Brain pericyte (primary cell): ENCODE measurements at regions not wholly inside any gene's neighbourhood (a gene's known extent, or its start where the extent isn't known, plus 50 kb on each side); places are given as distances from the start of the nearest gene placed in this dataset.

Experiments used
- DNase-seq: peaks from one replicate; pipeline ENCODE4 v3.0.0-alpha.2; 2012; ENCODE audit warnings: low read depth, low spot score

- peak; percentile 41 for DNase-seq
These were observed 66.2 kb upstream of the SNX9 start for GRCh38 chr6:157756708-157757429.

- no peak for DNase-seq
These were observed 65.3 kb upstream of the SNX9 start for GRCh38 chr6:157757430-157758403.

- DNase-seq: no peak
These were observed 64.5 kb upstream of the SNX9 start for GRCh38 chr6:157758516-157759023.

DNA sequence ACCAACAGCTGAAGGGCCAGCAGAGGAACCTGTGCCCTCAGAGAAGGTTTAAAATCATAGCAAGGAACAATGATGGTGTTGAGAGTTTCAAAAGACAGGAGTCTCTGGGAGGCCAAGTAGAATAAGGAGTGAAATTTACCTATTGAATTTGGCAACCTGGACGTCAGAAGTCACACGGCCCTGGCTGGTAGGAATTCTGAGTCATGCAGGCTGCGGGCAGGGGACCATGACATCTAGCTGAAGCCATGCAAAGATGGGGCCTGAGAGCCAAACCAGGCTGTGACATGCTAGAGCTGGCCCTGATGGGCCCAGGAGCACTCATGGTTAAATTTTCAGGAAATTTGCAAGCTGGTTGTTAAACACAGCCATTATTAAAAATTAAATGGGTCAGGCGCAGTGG, 64.0 kb upstream of the SNX9 start:
- DNase-seq: no peak

- DNase-seq: no peak
These were observed 62.9 kb upstream of the SNX9 start for GRCh38 chr6:157760137-157760536.

GRCh38 chr6:157760589-157761330, 62.3 kb upstream of the SNX9 start:
- peak; percentile 78 for DNase-seq

DNA sequence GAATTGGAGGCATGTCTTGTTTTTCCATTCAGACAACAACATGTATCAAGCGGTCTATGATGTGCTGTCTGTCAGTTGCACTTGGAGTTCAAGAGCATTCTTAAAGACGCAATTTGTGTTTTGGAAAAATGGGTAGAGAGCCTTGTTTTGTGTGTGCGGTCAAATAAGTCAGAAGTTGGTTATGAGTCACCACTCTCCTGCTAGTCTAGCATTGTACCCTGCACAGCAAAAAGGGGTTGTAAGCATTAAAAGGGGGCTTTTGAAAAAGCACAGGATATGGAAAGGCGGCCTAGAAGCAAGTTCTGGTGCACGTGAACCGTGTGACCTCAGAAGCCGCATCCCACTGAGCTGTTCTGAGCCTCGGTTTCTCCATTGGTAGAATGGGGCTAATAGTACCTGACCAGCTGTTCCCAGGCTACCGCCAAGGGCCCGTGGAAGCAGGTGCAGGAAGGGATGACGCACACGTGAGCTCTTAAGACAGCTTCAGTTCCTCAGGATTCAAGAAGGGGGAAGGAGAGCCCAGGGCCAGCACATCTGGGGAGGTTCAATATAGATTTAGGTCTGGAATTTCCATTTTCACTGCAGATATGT, 61.6 kb upstream of the SNX9 start:
- peak; percentile 47 for DNase-seq

GRCh38 chr6:157761926-157762325, 61.1 kb upstream of the SNX9 start:
- DNase-seq: no peak

GRCh38 chr6:157762636-157763035, 60.4 kb upstream of the SNX9 start:
- no peak for DNase-seq

- no peak for DNase-seq
These were observed 59.7 kb upstream of the SNX9 start for GRCh38 chr6:157763129-157763903.

GRCh38 chr6:157763904-157764177, 59.2 kb upstream of the SNX9 start:
- DNase-seq: no peak

GRCh38 chr6:157764178-157765068, 58.6 kb upstream of the SNX9 start:
- DNase-seq: peak; percentile 91

GRCh38 chr6:157766901-157767774, 55.9 kb upstream of the SNX9 start:
- DNase-seq: no peak

- DNase-seq: no peak
These were observed 55.3 kb upstream of the SNX9 start for GRCh38 chr6:157767775-157768156.

GRCh38 chr6:157768304-157768703, 54.7 kb upstream of the SNX9 start:
- DNase-seq: no peak

GRCh38 chr6:157768863-157769551, 54.0 kb upstream of the SNX9 start:
- no peak for DNase-seq

- DNase-seq: no peak
These were observed 53.1 kb upstream of the SNX9 start for GRCh38 chr6:157769776-157770426.

GRCh38 chr6:157770946-157771345, 52.1 kb upstream of the SNX9 start:
- DNase-seq: no peak
